NCI-H1694 (cell line): ENCODE measurements at regions not wholly inside any gene's neighbourhood (a gene's known extent, or its start where the extent isn't known, plus 50 kb on each side); places are given as distances from the start of the nearest gene placed in this dataset.
"Not testable (repeated sequence)": the region's sequence is repeated elsewhere in the genome, so short reads cannot be mapped to it uniquely, and the experiment has no call there.

Experiments used
- DNase-seq: peaks from one replicate; lab custom pipeline; 2025; lab: John Stamatoyannopoulos, UW

DNA sequence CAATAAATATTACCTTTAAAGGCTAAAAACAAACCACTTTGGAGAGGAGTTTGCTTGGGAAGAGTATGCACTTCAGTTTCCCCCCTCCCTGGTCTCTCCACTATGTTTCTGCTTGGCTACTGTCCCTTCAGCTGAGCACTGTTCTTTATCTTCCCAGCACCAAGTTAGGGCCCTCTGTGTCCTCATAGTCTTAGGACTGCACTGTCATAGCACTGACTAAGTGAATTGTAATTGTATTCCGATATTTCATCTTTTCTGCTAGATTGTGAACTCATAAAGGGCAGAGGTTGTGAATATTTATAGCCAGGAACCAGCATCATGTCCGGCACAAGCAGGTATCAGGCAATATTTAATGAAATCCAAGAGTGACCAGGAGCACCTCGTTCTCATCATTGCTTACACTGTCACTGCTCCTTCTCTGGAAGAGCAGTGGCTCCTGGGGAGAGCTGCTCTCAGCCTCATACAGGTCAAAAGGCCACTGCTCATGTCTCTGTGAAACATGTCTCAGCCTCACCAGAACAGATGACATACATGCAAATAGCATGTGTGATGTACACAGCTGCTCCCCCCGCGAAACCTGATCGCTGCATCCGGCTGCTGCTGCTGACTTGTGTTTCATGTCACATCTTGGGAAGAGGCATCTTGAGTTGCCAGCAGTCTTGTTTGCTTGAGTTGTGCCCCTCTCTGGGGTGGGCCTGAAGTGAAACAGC, 279.7 kb upstream of the MSX2 start:
- DNase-seq, result no peak

DNA sequence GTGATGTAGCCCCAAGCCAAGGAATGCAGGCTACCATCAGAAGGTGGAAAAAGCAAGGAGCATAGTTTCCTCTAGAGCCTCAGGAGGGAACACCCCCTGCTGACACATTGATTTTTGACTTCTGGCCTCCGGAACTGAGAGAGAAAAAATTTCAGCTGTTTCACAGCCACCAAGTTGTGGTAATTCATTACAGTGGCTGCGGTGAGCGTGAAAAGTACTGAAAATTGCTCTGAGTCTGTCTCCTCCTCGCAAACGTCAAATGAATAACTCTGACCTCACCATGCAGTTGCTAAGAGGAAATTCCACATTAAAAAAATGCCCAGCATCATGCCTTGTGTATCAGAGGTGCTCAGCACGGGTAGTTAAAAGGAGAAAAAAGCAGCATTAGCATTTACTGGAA, 277.9 kb upstream of the MSX2 start:
- DNase-seq, result no peak

DNA sequence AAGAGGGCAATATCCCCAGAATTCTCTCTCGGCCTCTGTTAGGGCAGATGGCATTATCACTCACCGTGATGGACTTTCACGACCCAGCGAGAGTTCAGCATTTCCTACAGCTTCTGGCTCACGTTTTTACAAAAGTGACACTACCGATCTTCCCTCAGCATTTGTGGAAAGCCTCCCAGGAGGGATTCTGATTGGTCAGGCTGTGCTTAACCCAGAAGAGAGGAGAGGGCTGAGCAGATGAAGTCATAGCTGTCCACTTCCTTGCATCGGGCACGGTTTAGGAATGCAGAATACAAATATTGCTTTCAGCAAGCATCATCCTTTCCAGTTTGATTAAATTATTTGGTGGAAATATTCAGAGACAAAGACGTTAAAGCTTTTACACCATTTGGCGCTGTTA, 277.4 kb upstream of the MSX2 start:
- no peak for DNase-seq

DNA sequence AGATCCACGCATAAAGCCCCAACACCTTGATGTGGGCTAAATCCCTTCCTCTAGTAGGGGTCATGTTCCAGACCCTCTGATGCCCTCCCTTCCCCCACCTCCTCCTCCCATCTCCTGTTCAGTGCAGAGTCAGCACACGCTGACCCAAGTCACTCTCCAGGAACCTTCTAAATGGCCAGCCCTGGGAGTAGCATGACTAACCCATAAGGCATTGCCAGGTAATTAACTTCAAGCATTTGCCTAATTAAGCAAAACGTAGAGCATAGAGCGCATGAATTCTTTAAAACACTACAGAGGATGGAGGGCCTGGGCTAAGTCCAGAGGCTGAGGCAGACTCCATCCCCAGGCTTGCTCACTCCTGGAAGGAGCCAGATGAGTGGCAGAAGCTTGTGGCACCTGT, 276.3 kb upstream of the MSX2 start:
- no peak for DNase-seq

DNA sequence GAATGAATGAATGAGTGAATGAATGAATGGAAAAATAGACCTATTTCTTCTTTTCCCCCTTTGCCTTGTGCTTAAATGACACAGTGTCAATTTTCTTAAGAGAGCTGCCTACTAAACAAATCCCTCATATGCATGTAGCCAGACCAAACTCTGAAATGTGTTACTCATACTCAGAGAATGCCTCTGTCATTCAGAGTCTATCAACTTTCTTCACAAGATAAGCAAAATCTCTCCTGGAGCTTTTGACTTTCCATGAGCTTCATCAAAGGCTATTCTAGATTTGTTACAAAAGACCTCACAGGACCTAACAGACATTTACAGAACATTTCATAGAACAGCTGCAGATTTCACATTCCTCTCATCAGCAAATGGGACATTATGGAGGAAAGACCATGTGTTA, 275.7 kb upstream of the MSX2 start:
- DNase-seq, result no peak

DNA sequence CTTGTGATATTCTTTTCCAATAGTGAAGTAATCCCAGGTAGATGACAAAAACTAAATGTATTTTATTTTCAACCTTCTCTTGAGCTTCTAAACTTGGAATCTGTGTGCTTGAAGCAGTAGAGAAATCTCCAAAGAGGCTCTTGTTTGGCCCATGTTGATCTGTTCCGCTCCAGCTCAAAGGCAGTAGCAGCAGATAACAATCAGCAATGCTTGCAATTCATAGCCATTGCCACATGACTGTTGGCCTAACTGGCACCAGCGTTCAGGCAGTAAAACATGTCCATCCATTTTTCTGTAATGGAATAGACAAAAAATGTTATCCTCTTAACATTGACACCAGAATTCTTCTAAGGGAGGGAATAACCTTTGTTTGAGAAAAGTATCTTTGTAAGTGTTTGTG, 270.7 kb upstream of the MSX2 start:
- DNase-seq, result no peak

DNA sequence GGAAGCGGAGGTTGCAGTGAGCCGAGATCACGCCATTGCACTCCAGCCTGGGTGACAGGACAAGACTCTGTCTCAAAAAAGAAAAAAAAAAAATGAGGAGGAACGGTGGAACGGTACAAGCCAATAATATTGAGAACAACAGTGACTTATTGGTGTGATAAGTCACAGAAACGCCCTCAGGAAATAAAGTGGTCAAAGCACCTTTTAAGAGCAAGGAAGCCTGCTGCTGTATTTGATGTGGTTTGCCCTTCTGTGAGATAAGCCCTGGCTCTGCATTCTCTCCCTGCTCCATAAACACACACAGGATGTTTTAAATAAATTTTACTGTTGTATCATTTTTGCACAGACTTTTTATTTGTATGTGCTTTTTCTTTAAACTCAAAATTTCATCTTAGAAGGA, 269.9 kb upstream of the MSX2 start:
- DNase-seq, result no peak

DNA sequence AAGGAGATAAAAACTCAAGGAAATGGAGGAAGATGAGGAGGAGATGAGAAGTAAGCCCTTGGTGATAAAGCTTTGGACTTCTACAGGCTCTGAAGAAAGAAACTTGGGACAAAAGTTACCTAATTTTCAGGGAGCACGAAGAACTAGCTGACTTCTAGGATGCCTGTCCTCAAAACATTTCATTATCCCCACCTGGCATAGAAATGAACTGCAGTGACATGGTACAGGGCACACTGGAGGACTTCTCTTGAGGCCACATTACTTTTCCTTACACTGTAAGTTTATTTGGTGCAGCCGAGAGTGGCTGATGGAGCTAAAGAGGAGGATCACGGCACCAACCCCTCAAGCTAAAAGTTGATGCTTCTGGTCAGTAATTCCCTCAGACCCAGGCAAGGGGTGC, 269.5 kb upstream of the MSX2 start:
- no peak for DNase-seq

DNA sequence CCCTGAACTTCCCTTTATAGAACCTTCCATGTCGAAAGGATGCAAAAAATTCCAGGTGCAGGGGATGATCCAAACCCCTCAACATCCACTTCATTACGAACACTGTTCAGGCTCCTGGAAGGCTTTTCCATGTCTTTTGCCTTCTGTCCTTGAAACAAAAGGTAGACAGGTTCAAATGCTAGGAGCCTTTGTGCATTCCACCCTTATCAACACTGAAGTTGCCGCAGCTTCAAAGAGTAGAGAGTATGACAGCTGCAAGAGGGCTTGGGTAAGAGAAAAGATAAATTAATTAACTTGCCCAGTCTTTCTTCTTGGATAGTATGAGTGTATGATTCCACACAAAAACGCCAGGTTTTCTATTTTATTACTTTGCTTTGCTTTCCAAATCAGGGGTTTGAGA, 269.1 kb upstream of the MSX2 start:
- no peak for DNase-seq

DNA sequence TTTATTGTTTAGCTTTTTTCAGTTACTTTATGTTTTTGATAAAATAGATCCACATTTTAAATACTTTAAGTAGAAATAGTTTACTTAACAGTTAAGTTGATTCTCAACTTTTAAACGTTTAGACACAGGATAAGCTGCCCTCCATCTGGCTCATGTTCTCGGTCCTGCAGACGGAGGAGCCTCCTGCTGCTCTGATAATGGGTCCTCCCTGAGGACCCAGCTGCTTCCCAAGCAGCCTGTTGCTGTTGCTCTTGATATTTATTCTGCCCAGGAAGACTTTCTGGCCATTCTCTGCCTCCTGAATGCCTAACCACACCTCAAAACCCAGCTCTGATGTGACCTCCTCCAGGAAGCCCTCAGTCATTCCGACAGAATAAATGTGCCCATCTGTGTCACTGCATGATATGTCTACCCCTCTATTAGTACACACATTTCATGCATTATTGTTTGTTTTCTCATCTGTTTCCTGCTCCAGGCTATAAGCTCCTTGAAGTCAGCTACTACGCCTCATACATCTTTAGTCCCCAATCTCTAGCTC, 267.2 kb upstream of the MSX2 start:
- no peak for DNase-seq

DNA sequence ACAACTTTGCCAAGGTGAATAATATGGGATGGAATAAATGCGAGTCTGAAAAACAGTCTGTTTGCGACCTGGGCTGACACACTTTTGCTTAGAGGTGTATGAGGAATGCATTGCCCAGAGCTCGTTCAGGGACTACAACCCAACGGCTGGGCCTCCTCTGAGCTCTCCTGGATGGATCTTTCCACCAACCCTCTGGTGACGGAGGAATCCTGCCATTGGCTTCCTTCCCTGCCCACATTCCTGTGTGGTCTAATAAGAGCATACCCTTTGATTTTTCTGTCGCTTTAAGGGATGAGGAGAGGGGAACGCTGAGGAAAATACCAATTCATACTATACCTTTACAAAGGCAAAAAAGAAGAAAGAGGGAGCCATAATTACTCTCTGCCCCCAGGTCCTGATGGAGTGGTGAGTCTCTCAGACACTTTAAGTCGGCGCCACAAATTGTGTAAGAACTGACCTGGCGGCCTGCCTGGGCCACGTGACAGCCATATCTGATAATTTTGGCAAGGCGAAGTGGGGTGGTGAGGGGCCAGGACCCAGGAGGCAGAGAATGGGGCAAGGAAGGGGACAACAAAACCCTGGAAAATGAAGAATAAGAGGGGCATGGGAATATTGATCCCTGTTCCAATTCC, 265.2 kb upstream of the MSX2 start:
- no peak for DNase-seq

DNA sequence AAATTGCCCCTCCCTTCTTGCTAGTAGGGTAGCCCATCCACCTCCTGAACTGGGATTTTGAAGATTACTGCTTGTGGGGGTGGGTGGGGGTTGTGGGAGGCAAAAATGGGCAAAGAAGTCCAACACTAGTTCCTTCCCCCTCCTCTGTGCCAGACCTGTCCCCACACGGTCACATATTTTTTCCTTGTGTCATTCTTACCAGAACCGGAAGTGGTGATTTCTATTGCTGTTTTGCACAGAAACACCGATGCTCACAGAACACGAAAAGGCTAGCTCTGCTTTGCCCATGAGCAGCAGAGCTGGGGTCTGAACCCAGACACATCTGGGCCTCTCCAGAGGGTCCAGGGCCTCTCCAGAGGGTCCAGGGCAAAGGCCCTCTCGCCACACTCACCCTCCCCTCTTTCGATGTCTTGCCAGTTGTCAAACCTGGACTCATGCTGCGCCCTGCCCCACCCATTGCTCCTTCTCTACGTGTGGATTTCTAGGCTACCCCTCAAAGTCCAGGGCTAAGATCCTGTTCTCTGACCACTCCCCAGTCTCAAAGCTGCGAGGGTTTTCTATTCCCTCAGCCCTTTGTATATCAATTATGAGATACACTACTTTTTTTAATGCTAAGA, 264.4 kb upstream of the MSX2 start:
- no peak for DNase-seq

DNA sequence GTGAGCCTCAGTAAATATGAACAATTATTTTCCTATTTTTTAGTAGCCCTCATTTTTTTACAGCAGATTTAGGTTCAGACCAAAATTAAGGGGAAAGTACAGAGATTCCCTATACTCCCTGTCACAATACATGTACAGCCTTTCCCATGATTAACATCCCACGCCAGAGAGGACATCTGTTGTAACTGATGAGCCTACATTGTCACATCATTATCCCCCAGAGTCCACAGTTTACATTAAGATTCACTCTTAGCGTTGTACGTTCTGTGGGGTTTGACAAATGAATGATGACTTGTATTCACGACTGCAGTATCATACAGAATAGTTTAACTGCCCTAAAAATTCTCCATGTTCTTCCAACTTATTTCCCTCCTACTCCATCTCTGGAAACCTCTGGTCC, 262.3 kb upstream of the MSX2 start:
- no peak for DNase-seq

DNA sequence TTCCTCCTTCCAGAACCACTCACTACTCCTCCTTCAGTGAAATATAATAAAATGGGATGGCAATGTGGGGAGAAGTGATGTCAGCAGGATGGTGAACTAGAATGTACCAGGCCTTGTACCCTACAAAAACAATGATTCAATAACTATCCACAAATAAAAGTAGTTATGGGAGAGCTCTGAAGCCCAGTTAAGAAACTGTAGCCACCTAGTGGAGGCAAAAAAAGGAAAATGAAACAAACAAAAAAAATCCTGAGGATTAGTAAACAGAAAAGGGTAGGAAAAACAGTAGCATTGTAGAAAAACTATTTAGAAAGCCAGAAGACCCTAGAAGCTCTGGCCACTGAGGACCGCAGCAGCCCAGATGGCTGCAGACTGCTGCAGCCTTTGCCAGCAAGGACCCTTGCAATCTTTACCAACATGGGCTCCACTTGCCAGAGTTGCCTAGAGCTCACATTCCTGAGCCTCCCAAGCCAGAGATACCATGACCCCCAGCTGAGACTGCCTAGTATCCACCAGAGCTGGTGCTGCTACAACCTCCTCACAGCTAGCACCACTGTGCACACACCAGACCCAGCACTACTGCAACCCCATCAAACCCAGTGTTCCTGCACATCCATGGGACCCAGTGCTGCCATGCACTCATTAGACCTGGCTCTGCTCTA, 259.7 kb upstream of the MSX2 start:
- DNase-seq, result no peak

DNA sequence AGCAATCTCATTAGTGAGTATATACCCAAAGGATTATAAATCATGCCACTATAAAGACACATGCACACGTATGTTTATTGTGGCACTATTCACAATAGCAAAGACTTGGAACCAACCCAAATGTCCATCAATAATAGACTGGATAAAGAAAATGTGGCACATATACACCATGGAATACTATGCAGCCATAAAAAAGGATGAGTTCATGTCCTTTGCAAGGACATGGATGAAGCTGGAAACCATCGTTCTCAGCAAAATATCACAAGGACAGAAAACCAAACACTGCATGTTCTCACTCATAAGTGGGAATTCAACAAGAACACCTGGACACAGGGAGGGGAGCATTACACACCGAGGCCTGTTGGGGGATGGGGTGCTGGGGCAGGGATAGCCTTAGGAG, 252.9 kb upstream of the MSX2 start:
- not testable (repeated sequence) for DNase-seq

DNA sequence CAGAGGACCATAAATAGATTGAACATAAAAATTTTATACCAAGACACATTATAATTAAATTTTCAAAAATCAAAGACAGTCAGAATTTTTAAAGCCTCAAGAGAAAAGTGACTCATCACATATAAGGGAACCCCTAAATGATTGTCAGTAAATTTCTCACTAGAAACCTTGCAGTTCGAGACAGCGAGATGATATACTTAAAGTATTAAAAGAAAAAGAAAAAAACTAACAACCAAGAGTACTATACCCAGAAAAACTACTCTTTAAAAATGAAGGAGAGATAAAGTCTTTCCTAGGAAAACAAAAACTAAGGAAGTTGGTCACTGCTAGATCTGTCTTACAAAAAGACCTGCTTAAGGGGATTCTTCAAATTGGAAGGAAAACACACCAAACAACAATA, 251.4 kb upstream of the MSX2 start:
- DNase-seq, result no peak

DNA sequence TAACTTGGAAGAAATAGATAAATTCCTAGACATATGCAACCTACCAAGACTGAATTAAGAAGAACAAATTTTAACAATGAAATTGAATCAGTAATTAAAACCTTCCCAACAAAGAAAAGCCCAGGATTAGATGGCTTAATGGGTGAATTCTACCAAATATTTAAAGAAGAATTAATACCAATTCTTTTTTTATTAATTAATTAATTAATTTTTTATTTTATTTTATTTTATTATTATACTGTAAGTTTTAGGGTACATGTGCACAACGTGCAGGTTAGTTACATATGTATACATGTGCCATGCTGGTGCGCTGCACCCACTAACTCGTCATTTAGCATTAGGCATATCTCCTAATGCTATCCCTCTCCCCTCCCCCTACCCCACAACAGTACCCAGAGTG, 248.4 kb upstream of the MSX2 start:
- not testable (repeated sequence) for DNase-seq

DNA sequence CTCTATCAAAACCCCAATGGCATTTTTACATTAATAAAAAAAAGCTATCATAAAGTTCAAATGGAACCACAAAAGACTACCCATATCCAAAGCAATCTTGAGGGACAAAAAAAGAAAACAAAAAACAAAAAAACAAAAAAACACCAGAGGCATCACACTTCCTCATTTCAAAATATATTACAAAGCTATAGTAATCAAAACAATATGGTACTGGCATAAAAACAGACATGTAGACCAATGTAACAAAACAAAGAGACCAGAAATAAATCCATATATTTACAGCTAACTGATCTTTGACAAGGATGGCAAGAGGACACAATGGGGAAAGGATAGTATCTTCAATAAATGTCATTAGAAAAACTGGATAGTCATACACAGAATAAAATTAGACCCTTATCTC, 245.1 kb upstream of the MSX2 start:
- DNase-seq, result no peak

DNA sequence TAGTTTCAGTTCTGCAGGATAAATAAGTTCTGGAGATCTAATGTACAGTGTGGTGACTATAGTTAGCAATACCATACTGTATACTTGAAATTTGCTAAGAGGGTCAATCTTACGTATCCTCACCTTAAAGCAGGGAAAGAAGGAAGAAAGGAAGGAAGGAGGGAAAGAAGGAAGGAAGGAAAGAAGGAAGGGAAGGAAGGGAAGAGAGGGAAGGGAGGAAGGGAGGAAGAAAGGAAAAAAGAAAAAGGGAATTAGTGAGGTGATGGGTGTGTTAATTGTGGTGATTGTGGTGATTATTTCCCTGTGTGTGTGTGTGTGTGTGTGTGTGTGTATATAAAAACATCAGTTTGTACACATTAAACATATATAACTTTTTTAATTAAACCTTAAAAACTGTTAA, 242.6 kb upstream of the MSX2 start:
- no peak for DNase-seq

DNA sequence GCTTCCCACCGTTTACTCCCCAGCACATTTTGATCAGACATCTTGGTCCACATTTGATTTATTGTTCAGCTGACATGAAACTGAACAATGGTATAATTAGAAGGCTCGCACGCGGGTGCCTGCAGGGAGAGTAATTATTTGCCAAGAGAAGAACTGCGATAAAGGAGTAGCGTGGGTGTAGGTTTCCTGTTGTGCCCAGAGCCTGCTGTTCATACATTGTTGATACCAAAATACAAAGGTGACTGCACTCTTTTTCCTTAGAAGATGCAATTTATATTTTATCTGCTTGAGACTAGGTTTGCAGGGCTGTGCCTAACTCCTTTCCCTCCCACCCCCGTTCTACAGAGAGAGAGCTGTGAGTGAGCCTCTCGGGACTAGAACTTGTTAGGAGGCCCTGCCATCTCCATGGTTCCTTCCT, 241.8 kb upstream of the MSX2 start:
- no peak for DNase-seq

DNA sequence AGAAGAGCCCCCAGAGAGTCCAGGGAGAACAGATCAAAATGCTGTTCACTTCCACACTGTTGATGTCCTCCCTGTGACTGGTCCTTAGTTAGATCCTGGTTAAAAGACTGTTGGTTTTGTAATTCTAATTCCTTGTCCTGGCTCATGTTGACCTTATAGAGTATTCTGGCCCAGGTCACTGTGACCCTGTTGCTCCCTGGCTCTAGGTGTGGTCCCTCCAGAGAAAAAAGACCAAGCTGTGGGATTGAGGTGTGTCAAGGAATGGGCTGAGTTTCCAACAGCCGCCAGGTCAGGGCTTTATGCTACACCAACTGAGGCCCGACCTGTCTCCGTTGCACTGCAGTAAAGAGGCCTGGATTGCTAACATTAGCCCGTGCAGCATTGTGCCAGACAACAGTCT, 241.0 kb upstream of the MSX2 start:
- no peak for DNase-seq

DNA sequence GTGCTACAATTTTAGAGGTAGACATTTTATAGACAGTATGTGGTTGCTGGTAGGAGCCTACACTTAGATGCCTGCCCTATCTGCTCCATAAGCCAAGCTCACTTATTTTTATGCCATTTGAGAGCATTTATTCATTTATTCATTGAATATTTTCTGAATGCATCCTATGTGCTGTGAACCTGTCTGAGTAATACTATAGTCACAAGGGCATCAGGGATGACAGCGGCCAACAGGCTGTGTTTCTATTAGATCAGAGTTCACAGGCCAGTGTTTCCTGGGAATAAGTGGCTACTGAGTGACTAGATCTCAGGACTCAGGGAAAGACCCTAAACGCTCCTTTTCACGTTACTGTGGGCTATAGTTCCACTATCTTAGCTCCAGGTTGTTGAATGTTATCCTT, 235.2 kb upstream of the MSX2 start:
- no peak for DNase-seq
